ENCODE measurements at regions not wholly inside any gene's neighbourhood (a gene's known extent, or its start where the extent isn't known, plus 50 kb on each side); places are given as distances from the start of the nearest gene placed in this dataset.

DNA sequence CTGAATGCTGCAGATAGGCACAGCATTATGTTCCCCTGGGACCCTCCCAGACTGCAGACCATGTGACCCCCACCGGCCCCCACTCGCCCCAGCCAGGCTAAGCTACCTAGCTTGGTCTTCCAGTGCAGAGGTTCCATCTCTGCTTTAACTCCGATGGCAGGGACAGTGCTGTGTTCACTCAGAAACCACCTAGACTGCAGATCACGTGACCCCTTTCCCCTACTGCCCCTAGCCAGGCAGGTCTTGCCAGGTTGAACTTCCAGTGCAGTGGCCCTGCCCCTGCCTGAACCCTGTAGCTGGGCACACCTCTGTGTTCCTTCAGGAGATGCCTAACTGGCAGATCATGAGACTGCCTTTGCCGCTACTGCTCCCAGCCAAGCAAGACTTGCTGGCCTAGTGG, 1116.2 kb downstream of the FLRT2 start:
- no peaks in the 10 kb centered on the region for H3K36me3 ChIP-seq
- no peaks in the 10 kb centered on the region for H3K27me3 ChIP-seq
- TF ChIP-seq, protein P1, sequence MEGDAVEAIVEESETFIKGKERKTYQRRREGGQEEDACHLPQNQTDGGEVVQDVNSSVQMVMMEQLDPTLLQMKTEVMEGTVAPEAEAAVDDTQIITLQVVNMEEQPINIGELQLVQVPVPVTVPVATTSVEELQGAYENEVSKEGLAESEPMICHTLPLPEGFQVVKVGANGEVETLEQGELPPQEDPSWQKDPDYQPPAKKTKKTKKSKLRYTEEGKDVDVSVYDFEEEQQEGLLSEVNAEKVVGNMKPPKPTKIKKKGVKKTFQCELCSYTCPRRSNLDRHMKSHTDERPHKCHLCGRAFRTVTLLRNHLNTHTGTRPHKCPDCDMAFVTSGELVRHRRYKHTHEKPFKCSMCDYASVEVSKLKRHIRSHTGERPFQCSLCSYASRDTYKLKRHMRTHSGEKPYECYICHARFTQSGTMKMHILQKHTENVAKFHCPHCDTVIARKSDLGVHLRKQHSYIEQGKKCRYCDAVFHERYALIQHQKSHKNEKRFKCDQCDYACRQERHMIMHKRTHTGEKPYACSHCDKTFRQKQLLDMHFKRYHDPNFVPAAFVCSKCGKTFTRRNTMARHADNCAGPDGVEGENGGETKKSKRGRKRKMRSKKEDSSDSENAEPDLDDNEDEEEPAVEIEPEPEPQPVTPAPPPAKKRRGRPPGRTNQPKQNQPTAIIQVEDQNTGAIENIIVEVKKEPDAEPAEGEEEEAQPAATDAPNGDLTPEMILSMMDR (IDR thresholded peaks at IDR 0.05) = no peak
- TF ChIP-seq POLR2A (IDR thresholded peaks at IDR 0.05) = no peak
- H3K4me1 ChIP-seq = no peaks in the 10 kb centered on the region
- no peaks in the 10 kb centered on the region for H3K9me3 ChIP-seq
- no peak overlapping the region for H3K27ac ChIP-seq
- no peak for DNase-seq
- 76 to 94% methylated on average over 4 to 5 of the region's 5 CpGs for WGBS, 2 donors
- no peak overlapping the region for H3K4me3 ChIP-seq (replicated peaks in 1 of 3)
- intact Hi-C loops (cut with DNase I) = no loop called here

DNA sequence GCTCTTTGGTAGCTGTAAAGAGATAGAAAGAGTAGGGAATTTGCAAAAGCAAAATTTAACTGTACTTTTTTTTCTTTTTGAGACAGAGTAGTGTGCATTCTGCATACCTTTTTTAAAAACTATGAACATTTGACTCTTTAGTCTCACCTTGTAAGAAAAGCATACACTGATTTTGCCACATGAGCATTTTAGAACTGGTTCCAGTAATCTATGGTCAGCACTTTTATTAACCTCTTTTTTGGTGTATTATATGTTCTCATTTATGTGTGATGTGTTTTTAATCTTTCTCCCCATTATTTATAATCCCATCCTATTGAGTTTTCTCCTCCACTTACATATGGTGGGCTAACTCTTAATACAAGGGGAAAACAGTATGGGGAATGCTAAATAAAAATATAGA, 1111.4 kb downstream of the FLRT2 start:
- no peak for TF ChIP-seq POLR2A (IDR thresholded peaks at IDR 0.05)
- TF ChIP-seq, protein P1 (IDR thresholded peaks at IDR 0.05) = no peak

DNA sequence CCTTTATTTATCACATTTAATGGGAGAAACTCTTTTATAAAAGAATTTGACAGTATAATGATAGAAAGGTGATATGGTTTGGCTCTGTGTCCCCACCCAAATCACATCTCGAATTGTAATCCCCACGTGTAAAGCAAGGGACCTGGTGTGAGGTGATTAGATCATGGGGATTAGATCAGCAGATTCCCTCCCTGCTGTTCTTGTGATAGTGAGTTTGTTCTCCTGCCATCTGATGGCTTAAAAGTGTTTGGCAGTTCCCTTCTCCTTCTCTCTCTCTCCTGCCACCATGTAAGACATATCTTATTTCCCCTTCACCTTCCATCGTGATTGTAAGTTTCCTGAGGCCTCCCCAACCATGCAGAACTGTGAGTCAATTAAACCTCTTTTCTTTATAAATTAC, 1110.3 kb downstream of the FLRT2 start:
- intact Hi-C loops (cut with DNase I) = no loop called here
- 66 to 71% methylated on average over 3 of the region's 3 CpGs for WGBS, 2 donors
- H3K27me3 ChIP-seq = no peaks in the 10 kb centered on the region
- H3K4me1 ChIP-seq = no peaks in the 10 kb centered on the region
- H3K27ac ChIP-seq = no peak overlapping the region
- no peak for TF ChIP-seq POLR2A (IDR thresholded peaks at IDR 0.05)
- TF ChIP-seq, protein P1 (IDR thresholded peaks at IDR 0.05) = no peak
- DNase-seq = no peak
- no peaks in the 10 kb centered on the region for H3K36me3 ChIP-seq
- no peaks in the 10 kb centered on the region for H3K9me3 ChIP-seq
- no peak overlapping the region for H3K4me3 ChIP-seq (replicated peaks in 1 of 3)

More for the DNA sequence above, 1111.4 kb downstream of the FLRT2 start:
- Histone ChIP-seq H3K36me3 (no peaks in the 10 kb centered on the region), H3K4me1 (no peaks in the 10 kb centered on the region), H3K27me3 (no peaks in the 10 kb centered on the region), H3K27ac (no peak overlapping the region), H3K9me3 (no peaks in the 10 kb centered on the region), H3K4me3 (replicated peaks in 1 of 3) (no peak overlapping the region)
- DNase-seq = no peak
- intact Hi-C loops (cut with DNase I) = no loop called here

DNA sequence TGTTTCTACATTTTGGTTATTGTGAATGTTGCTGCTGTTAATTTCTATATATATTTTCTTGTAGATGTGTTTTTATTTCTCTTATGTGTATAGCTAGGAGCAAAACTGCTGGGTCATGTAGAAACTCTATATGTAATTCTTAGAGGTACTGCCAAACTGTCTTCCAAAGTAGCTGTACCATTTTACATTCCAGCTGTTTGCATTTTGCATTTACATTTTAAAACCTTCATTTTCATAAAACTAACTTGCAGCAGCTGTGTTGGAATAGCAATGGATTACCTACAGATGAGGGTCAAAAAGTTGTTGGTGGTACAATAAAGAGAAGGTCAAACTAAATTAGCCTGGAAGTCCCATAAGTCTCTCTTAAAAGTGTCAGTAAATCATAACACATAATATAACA, 1109.7 kb downstream of the FLRT2 start:
- TF ChIP-seq, protein P1 (IDR thresholded peaks at IDR 0.05) = no peak
- no peak for TF ChIP-seq POLR2A (IDR thresholded peaks at IDR 0.05)
- intact Hi-C loops (cut with DNase I) = no loop called here
- H3K27ac ChIP-seq = no peak overlapping the region
- no peaks in the 10 kb centered on the region for H3K9me3 ChIP-seq
- H3K4me3 ChIP-seq (replicated peaks in 1 of 3) = no peak overlapping the region
- DNase-seq = no peak
- H3K27me3 ChIP-seq = no peaks in the 10 kb centered on the region
- H3K4me1 ChIP-seq = no peaks in the 10 kb centered on the region
- no peaks in the 10 kb centered on the region for H3K36me3 ChIP-seq

DNA sequence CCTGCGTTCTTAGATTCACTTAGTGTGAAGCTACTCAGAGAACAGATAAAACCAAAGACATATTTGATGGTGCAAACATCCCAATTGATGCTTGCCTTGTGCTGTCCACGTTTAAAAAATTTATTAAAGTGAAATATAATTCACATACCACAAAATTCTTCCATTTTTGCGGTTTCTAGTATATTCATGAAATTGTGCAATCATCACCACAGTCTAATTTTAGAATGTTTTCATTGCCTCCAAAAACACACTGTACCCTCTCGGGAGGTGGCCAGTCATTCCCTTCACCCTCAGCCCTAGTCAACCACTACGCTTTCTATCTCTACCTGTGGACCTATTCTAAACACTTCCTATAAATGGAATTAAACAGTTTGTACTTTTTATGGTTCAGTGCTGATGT, 1109.2 kb downstream of the FLRT2 start:
- Histone ChIP-seq H3K27ac (no peak overlapping the region), H3K36me3 (no peaks in the 10 kb centered on the region), H3K4me1 (no peaks in the 10 kb centered on the region), H3K9me3 (no peaks in the 10 kb centered on the region), H3K4me3 (replicated peaks in 1 of 3) (no peak overlapping the region), H3K27me3 (no peaks in the 10 kb centered on the region)
- TF ChIP-seq, protein P1 (IDR thresholded peaks at IDR 0.05) = no peak
- TF ChIP-seq POLR2A (IDR thresholded peaks at IDR 0.05) = no peak
- 87 to 88% methylated on average over 5 of the region's 5 CpGs for WGBS, 2 donors
- DNase-seq = no peak
- intact Hi-C loops (cut with DNase I) = no loop called here

All from thyroid gland (tissue), 4 donors.